ENCODE measurements at regions not wholly inside any gene's neighbourhood (a gene's known extent, or its start where the extent isn't known, plus 50 kb on each side); places are given as distances from the start of the nearest gene placed in this dataset.

DNA sequence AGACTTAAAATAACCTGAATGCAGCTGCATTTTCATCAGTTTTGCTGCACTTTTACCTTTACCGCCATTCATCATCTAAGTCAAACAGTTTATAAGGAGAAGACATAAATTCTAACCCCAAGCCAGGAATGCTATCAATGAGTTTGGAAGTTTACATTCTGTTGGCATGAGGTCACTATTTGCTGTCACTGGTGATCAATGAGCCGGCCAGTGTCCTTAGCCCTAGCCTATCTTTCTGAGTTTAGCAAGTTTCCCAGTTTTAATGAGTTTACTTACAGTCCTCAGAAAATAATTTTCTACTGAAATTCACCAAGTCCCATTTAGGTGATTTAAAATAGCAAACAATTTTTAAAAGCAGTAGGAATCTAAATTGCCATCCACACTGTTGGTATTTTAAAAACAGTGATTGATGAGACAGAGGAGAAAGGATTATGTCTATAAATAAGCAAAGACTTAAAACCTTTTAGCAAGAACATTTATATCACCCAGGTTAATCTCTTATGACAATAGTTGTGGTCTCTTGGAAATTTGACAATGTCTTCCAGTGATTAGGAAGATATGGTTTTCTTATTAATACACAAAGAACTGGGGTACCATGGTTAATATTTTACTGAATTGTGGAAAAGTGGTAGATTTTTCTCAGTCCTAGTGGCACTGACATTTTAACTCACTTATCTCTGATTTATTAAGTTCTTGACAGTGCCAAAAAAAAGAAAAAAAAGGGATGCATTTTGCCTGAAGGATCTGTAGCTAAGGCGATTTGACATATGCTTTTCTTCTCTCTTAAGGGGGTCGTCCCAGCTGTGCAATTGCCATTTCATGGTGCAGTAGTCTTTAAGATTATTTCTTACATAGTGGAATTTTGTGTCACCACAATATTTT is 443.4 kb upstream of the ANKRD30A start:
- H3K27me3 ChIP-seq, result no peaks in the 10 kb centered on the region
- H3K9me3 ChIP-seq, result no peaks in the 10 kb centered on the region
- TF ChIP-seq, protein P1, sequence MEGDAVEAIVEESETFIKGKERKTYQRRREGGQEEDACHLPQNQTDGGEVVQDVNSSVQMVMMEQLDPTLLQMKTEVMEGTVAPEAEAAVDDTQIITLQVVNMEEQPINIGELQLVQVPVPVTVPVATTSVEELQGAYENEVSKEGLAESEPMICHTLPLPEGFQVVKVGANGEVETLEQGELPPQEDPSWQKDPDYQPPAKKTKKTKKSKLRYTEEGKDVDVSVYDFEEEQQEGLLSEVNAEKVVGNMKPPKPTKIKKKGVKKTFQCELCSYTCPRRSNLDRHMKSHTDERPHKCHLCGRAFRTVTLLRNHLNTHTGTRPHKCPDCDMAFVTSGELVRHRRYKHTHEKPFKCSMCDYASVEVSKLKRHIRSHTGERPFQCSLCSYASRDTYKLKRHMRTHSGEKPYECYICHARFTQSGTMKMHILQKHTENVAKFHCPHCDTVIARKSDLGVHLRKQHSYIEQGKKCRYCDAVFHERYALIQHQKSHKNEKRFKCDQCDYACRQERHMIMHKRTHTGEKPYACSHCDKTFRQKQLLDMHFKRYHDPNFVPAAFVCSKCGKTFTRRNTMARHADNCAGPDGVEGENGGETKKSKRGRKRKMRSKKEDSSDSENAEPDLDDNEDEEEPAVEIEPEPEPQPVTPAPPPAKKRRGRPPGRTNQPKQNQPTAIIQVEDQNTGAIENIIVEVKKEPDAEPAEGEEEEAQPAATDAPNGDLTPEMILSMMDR (IDR thresholded peaks at IDR 0.05), result no peak
- TF ChIP-seq POLR2A (IDR thresholded peaks at IDR 0.05), result no peak
- H3K27ac ChIP-seq, result no peak overlapping the region
- H3K36me3 ChIP-seq (ENCODE audit: low read depth, missing control alignments), result no peaks in the 10 kb centered on the region
- no peaks in the 10 kb centered on the region for H3K4me1 ChIP-seq
- DNase-seq, result no peak
- H3K4me3 ChIP-seq, result no peak overlapping the region
- intact Hi-C loops (cut with DNase I; ENCODE audit: low total_unique reads), result no loop called here
- 87 to 88% methylated on average over 4 of the region's 4 CpGs for WGBS, 2 donors

DNA sequence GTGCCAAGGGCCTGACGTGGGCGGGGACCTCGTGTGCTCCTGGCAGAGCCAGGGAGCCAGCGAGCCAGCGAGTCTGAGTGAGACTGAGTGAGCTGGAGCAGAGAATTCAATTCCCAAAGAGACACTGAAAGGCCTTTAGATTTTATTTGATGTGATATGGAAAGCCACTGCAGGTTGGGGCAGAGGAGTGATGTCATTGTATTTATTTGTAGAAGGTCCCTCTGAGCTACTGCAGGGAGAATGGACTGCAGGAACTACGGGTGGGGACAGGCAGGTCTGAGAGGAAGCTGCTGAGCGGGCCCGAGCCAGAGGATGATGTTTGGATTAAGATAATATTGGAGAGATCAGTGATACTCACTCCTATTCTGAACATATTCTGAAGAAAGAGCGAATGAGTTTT is 445.8 kb upstream of the ANKRD30A start:
- WGBS, 2 donors, result 87 to 91% methylated on average over 9 of the region's 9 CpGs

DNA sequence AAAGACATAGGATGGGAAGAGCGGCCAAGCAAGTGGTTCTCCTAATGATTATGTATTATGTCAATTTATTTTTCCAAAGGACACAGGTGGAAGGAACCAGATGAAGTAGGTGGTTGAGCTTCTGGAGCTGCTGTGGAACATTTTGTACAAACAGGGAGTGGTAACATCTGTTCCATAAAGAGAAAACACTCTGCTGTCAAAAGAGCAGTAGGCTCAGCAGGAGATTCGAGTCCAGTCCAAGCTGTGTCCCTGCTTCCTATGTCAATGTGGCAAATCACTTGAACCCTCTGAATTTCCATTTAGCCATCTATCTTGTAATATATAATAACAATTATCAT is 448.0 kb upstream of the ANKRD30A start:
- Histone ChIP-seq H3K36me3 (ENCODE audit: low read depth, missing control alignments) (no peaks in the 10 kb centered on the region), H3K27ac (no peak overlapping the region)
- WGBS, 2 donors, result 61 to 71% methylated on average over 2 of the region's 2 CpGs

More for the DNA sequence above, 445.8 kb upstream of the ANKRD30A start:
- intact Hi-C loops (cut with DNase I; ENCODE audit: low total_unique reads), result no loop called here
- no peak for DNase-seq
- no peaks in the 10 kb centered on the region for H3K4me1 ChIP-seq
- no peak overlapping the region for H3K4me3 ChIP-seq
- H3K9me3 ChIP-seq, result no peaks in the 10 kb centered on the region
- no peaks in the 10 kb centered on the region for H3K27me3 ChIP-seq
- H3K27ac ChIP-seq, result no peak overlapping the region
- TF ChIP-seq POLR2A (IDR thresholded peaks at IDR 0.05), result no peak
- TF ChIP-seq, protein P1 (IDR thresholded peaks at IDR 0.05), result no peak
- no peaks in the 10 kb centered on the region for H3K36me3 ChIP-seq (ENCODE audit: low read depth, missing control alignments)

DNA sequence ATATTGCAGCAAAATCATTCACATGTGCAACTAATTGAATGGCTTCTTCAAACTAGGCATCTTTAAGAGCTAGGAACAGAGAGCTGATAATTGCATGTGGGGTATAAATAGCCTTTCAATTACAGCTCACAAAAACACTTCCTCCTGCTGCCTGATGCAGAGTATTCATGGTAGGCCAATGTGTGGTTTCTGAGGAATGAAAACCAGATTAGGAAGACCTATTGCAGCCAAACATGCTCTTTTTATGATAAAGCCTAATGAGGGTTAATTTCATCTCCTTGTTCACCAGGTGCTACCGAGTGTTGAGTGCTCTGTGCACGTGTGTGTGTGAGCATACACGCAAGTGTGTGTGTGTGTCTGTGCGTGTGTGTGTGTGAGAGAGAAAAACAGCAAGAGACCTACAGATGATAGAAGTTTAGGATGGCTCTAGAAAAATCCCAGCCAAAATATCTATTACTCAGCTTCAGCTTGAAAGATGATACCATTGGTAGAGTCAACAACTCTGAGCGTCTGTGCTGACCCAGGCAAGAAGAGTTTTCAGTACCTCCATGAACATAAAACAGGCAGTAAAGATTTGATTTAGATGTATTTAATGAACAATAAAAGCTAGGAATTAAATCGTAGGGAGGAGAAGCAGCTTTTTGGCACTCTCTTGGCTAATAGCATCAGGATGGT is 448.5 kb upstream of the ANKRD30A start:
- Histone ChIP-seq H3K27me3 (no peaks in the 10 kb centered on the region), H3K36me3 (ENCODE audit: low read depth, missing control alignments) (no peaks in the 10 kb centered on the region), H3K4me3 (no peak overlapping the region), H3K4me1 (no peaks in the 10 kb centered on the region), H3K9me3 (no peaks in the 10 kb centered on the region), H3K27ac (no peak overlapping the region)
- intact Hi-C loops (cut with DNase I; ENCODE audit: low total_unique reads), result no loop called here
- no peak for DNase-seq
- 72 to 74% methylated on average over 6 of the region's 6 CpGs for WGBS, 2 donors
- TF ChIP-seq, protein P1 (IDR thresholded peaks at IDR 0.05), result no peak

More for the DNA sequence above, 448.0 kb upstream of the ANKRD30A start:
- no peak for DNase-seq
- Histone ChIP-seq H3K9me3 (no peaks in the 10 kb centered on the region), H3K4me1 (no peaks in the 10 kb centered on the region), H3K4me3 (no peak overlapping the region), H3K27me3 (no peaks in the 10 kb centered on the region)
- intact Hi-C loops (cut with DNase I; ENCODE audit: low total_unique reads), result no loop called here
- no peak for TF ChIP-seq POLR2A (IDR thresholded peaks at IDR 0.05)
- TF ChIP-seq, protein P1 (IDR thresholded peaks at IDR 0.05), result no peak
